ENCODE measurements at regions not wholly inside any gene's neighbourhood (a gene's known extent, or its start where the extent isn't known, plus 50 kb on each side); places are given as distances from the start of the nearest gene placed in this dataset.

- no peak for TF ChIP-seq POLR2AphosphoS5 (IDR thresholded peaks at IDR 0.05; ENCODE audit: low read depth, low read length)
- no peak for TF ChIP-seq SIN3A (IDR thresholded peaks at IDR 0.05; ENCODE audit: borderline replicate concordance, insufficient read depth, low read length)
- TF ChIP-seq TAF1 (IDR thresholded peaks at IDR 0.05; ENCODE audit: borderline replicate concordance, insufficient read depth, low read length), result no peak
Observed at GRCh38 chr1:18009478-18009961, 98.1 kb upstream of the IGSF21 start.
